Bronchial epithelial cell (primary cell): ENCODE measurements at regions not wholly inside any gene's neighbourhood (a gene's known extent, or its start where the extent isn't known, plus 50 kb on each side); places are given as distances from the start of the nearest gene placed in this dataset.

Experiments
- DNase-seq: peaks from one replicate; pipeline ENCODE4 v3.0.0-alpha.2; 2010; ENCODE audit warnings: low read depth
- FAIRE-seq: peaks from 2 replicates; lab custom pipeline; 2011; peaks lifted over from hg19 to GRCh38; lab: Jason Lieb, UNC
- H3K27me3 ChIP-seq: 2 replicates; pipeline ENCODE4 v1.5.1; 2011; ENCODE audit warnings: low read length; ENCODE audit not compliant: control insufficient read depth, insufficient read depth
- H3K36me3 ChIP-seq: 2 replicates; pipeline ENCODE4 v1.5.1; 2011; ENCODE audit warnings: low read length; ENCODE audit not compliant: control insufficient read depth, insufficient read depth
- H3K4me3 ChIP-seq: 2 replicates; pipeline ENCODE4 v1.5.1; 2011; ENCODE audit warnings: mild to moderate bottlenecking, low read depth, low read length, control low read depth
- CTCF ChIP-seq: IDR thresholded peaks from 2 replicates; pipeline ENCODE4 v1.5.1; 2011; ENCODE audit warnings: mild to moderate bottlenecking, moderate library complexity, low read length, control low read depth, inconsistent platforms; ENCODE audit not compliant: insufficient read depth, severe bottlenecking

GRCh38 chr3:28646435-28646834 is 297.8 kb upstream of the AZI2 start:
- no peak for FAIRE-seq
- H3K36me3 ChIP-seq = no peaks in the 10 kb centered on the region

GRCh38 chr3:28649266-28649665 is 300.6 kb upstream of the AZI2 start:
- Histone ChIP-seq H3K4me3 (no peak overlapping the region), H3K36me3 (no peaks in the 10 kb centered on the region), H3K27me3 (no peaks in the 10 kb centered on the region)
- DNase-seq = no peak
- FAIRE-seq = no peak
- TF ChIP-seq CTCF = no peak

More at GRCh38 chr3:28646435-28646834, 297.8 kb upstream of the AZI2 start:
- Histone ChIP-seq H3K4me3 (no peak overlapping the region), H3K27me3 (no peaks in the 10 kb centered on the region)
- DNase-seq = no peak
- no peak for TF ChIP-seq CTCF

- no peak for TF ChIP-seq CTCF
- Histone ChIP-seq H3K27me3 (no peaks in the 10 kb centered on the region), H3K4me3 (no peak overlapping the region), H3K36me3 (no peaks in the 10 kb centered on the region)
- FAIRE-seq = no peak
- DNase-seq = peak; percentile 12
Measured at GRCh38 chr3:28651159-28651558, 302.5 kb upstream of the AZI2 start.

GRCh38 chr3:28664123-28664522 is 315.5 kb upstream of the AZI2 start:
- no peaks in the 10 kb centered on the region for H3K27me3 ChIP-seq
- FAIRE-seq (no peak), DNase-seq (no peak)
- TF ChIP-seq CTCF = no peak
- no peak overlapping the region for H3K4me3 ChIP-seq
- no peaks in the 10 kb centered on the region for H3K36me3 ChIP-seq

GRCh38 chr3:28667646-28668621 is 319.3 kb upstream of the AZI2 start:
- TF ChIP-seq CTCF = peak; percentile 83
- H3K4me3 ChIP-seq = no peak overlapping the region
- no peaks in the 10 kb centered on the region for H3K27me3 ChIP-seq
- FAIRE-seq (no peak), DNase-seq (peak; percentile 61)
- no peaks in the 10 kb centered on the region for H3K36me3 ChIP-seq
